ENCODE measurements at regions not wholly inside any gene's neighbourhood (a gene's known extent, or its start where the extent isn't known, plus 50 kb on each side); places are given as distances from the start of the nearest gene placed in this dataset.

DNA sequence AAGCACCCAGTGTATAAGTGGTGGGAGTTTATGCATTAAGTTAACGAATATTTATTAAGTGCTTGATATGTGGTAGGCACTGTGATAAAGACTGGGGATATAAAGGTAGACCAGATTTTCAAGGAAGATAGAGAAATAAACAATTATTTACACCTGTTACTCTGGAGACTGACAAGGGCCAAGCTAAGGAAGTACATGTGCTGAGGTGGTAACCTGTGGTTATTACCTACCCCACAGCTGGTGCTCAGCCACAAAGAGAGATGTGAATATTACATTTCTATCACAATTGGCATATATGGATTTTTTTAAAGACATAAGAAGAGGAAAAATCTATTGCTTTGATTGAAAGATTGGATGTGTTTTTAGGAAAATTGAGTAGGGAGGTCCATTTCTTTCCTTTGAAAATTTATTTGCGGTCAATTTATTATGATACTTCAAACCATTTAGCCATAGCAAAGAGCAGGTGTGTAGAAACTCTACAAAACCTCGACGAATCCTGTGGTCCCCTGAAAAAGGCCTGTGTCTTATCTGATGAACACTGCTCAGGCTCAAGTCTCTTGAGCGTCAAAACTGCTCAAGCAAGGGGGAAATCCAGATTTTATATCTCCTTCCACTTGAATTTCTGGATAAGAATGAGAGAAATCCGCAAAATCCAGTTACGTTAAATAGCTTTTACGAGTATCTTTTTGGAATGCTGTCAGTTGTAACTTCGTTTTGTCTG, 217.7 kb upstream of the HAND2 start:
- Histone ChIP-seq H2AFZ (ENCODE audit: low read length) (no peak overlapping the region), H3K9me3 (ENCODE audit: insufficient read depth, low read depth, low read length) (no peaks in the 10 kb centered on the region), H3K27me3 (ENCODE audit: insufficient read depth, low read length, poor library complexity, severe bottlenecking) (no peaks in the 10 kb centered on the region), H3K4me2 (ENCODE audit: low read depth, low read length, poor library complexity, severe bottlenecking) (no peak overlapping the region), H3K9ac (ENCODE audit: low read depth, low read length, poor library complexity, severe bottlenecking) (no peak overlapping the region), H3K4me3 (ENCODE audit: low read length, poor library complexity, severe bottlenecking) (no peak overlapping the region), H3K4me1 (ENCODE audit: insufficient read depth, low read length, poor library complexity, severe bottlenecking) (no peaks in the 10 kb centered on the region), H3K36me3 (ENCODE audit: insufficient read depth, low read length) (no peaks in the 10 kb centered on the region), H3F3A (ENCODE audit: low read depth) (no peaks in the 10 kb centered on the region), H3K9me2 (replicated peaks; ENCODE audit: low read depth, low read length) (no peaks in the 10 kb centered on the region), H3K79me2 (ENCODE audit: insufficient read depth, low read length) (no peaks in the 10 kb centered on the region), H4K20me1 (ENCODE audit: insufficient read depth, low read length, poor library complexity, severe bottlenecking) (no peaks in the 10 kb centered on the region)
- no peak for TF ChIP-seq EZH2phosphoT487 (IDR thresholded peaks at IDR 0.05; ENCODE audit: borderline replicate concordance)
- TF ChIP-seq, protein P1, sequence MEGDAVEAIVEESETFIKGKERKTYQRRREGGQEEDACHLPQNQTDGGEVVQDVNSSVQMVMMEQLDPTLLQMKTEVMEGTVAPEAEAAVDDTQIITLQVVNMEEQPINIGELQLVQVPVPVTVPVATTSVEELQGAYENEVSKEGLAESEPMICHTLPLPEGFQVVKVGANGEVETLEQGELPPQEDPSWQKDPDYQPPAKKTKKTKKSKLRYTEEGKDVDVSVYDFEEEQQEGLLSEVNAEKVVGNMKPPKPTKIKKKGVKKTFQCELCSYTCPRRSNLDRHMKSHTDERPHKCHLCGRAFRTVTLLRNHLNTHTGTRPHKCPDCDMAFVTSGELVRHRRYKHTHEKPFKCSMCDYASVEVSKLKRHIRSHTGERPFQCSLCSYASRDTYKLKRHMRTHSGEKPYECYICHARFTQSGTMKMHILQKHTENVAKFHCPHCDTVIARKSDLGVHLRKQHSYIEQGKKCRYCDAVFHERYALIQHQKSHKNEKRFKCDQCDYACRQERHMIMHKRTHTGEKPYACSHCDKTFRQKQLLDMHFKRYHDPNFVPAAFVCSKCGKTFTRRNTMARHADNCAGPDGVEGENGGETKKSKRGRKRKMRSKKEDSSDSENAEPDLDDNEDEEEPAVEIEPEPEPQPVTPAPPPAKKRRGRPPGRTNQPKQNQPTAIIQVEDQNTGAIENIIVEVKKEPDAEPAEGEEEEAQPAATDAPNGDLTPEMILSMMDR (conservative IDR thresholded peaks at IDR 0.05; ENCODE audit: low read length) = no peak

DNA sequence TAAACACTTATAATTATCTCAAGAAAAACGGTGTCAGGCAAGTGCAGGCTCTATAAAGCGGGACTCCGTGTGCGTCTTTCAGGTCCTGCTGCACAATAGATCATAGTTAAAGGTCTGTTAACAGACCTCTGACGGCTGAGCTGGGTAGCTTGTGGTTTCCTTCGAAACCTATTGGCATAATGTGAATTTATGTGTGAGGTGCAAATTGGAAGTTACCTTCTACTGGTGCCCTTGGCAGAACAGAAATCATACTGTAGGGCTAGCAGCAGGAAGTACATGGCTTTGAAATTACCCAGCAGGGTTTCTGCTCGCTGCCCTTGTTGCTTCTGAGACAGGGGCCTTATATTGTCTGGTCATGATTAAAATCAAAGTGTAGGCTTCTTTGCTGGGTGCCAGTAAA, 216.4 kb upstream of the HAND2 start:
- no peak overlapping the region for H3K4me3 ChIP-seq (ENCODE audit: low read length, poor library complexity, severe bottlenecking)
- no peaks in the 10 kb centered on the region for H3K9me2 ChIP-seq (replicated peaks; ENCODE audit: low read depth, low read length)
- H2AFZ ChIP-seq (ENCODE audit: low read length) = no peak overlapping the region
- no peaks in the 10 kb centered on the region for H3K27me3 ChIP-seq (ENCODE audit: insufficient read depth, low read length, poor library complexity, severe bottlenecking)
- TF ChIP-seq, protein P1 (conservative IDR thresholded peaks at IDR 0.05; ENCODE audit: low read length) = no peak
- no peaks in the 10 kb centered on the region for H3F3A ChIP-seq (ENCODE audit: low read depth)
- no peaks in the 10 kb centered on the region for H3K4me1 ChIP-seq (ENCODE audit: insufficient read depth, low read length, poor library complexity, severe bottlenecking)
- no peak overlapping the region for H3K4me2 ChIP-seq (ENCODE audit: low read depth, low read length, poor library complexity, severe bottlenecking)
- no peaks in the 10 kb centered on the region for H3K36me3 ChIP-seq (ENCODE audit: insufficient read depth, low read length)
- no peaks in the 10 kb centered on the region for H4K20me1 ChIP-seq (ENCODE audit: insufficient read depth, low read length, poor library complexity, severe bottlenecking)
- no peaks in the 10 kb centered on the region for H3K79me2 ChIP-seq (ENCODE audit: insufficient read depth, low read length)
- no peaks in the 10 kb centered on the region for H3K9me3 ChIP-seq (ENCODE audit: insufficient read depth, low read depth, low read length)
- H3K9ac ChIP-seq (ENCODE audit: low read depth, low read length, poor library complexity, severe bottlenecking) = no peak overlapping the region

DNA sequence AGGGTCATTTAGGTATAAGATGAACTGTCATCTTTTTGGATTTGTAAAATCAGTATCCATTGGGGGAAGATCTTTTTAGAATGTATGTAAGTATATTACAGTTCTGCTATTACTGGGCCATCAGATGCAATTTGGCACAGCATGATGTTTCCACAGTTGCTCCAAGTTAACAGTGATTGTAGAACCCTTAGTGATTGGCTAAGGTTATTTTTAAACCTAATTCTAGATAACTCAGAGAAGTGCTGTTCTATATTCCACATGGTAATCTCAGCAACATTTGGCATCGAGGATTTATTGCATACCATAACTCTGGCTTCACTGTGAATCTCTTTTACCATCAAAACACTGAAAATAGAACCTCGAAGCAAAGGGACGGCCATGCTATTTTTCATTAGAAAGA, 215.7 kb upstream of the HAND2 start:
- no peaks in the 10 kb centered on the region for H3K36me3 ChIP-seq (ENCODE audit: insufficient read depth, low read length)
- H3F3A ChIP-seq (ENCODE audit: low read depth) = no peaks in the 10 kb centered on the region
- TF ChIP-seq, protein P1 (conservative IDR thresholded peaks at IDR 0.05; ENCODE audit: low read length) = no peak
- no peak for TF ChIP-seq EZH2phosphoT487 (IDR thresholded peaks at IDR 0.05; ENCODE audit: borderline replicate concordance)
- H3K4me3 ChIP-seq (ENCODE audit: low read length, poor library complexity, severe bottlenecking) = no peak overlapping the region
- H4K20me1 ChIP-seq (ENCODE audit: insufficient read depth, low read length, poor library complexity, severe bottlenecking) = no peaks in the 10 kb centered on the region
- no peaks in the 10 kb centered on the region for H3K27me3 ChIP-seq (ENCODE audit: insufficient read depth, low read length, poor library complexity, severe bottlenecking)
- no peak overlapping the region for H3K9ac ChIP-seq (ENCODE audit: low read depth, low read length, poor library complexity, severe bottlenecking)
- no peak overlapping the region for H2AFZ ChIP-seq (ENCODE audit: low read length)
- H3K9me3 ChIP-seq (ENCODE audit: insufficient read depth, low read depth, low read length) = no peaks in the 10 kb centered on the region
- no peaks in the 10 kb centered on the region for H3K9me2 ChIP-seq (replicated peaks; ENCODE audit: low read depth, low read length)
- no peaks in the 10 kb centered on the region for H3K4me1 ChIP-seq (ENCODE audit: insufficient read depth, low read length, poor library complexity, severe bottlenecking)
- H3K79me2 ChIP-seq (ENCODE audit: insufficient read depth, low read length) = no peaks in the 10 kb centered on the region
- H3K4me2 ChIP-seq (ENCODE audit: low read depth, low read length, poor library complexity, severe bottlenecking) = no peak overlapping the region

All from Loucy (cell line).